ENCODE measurements at regions not wholly inside any gene's neighbourhood (a gene's known extent, or its start where the extent isn't known, plus 50 kb on each side); places are given as distances from the start of the nearest gene placed in this dataset.

- no peak for TF ChIP-seq SAP30 (IDR thresholded peaks at IDR 0.05; ENCODE audit: insufficient read depth, insufficient replicate concordance, low read length)
These were observed 379.1 kb downstream of the PSAT1 start (continued) for GRCh38 chr9:78676009-78676408.

- H3K23ac ChIP-seq (ENCODE audit: insufficient read length), result no peak overlapping the region
- TF ChIP-seq E2F6 (IDR thresholded peaks at IDR 0.05), result no peak
- TF ChIP-seq SAP30 (IDR thresholded peaks at IDR 0.05; ENCODE audit: insufficient read depth, insufficient replicate concordance, low read length), result no peak
- TF ChIP-seq SIN3A (conservative IDR thresholded peaks at IDR 0.05 in 1 of 2, IDR thresholded peaks at IDR 0.05 in 1 of 2; ENCODE audit: low read depth in 1 of 2, low read length in 2 of 2), result no peak
- no peak overlapping the region for H2BK15ac ChIP-seq (ENCODE audit: low read length)
- H2AK5ac ChIP-seq (ENCODE audit: low read depth, low read length), result no peak overlapping the region
- H4K8ac ChIP-seq (ENCODE audit: extremely low read depth, insufficient read depth, low read length), result no peak overlapping the region
- peaks cover 0 to 4% (median 0%) of the 10 kb centered on the region in 4 experiments; a peak in 1 of 7 replicates for H3K4me1 ChIP-seq (replicated peaks in 1 of 4; ENCODE audit: control insufficient read depth in 3 of 4, insufficient read depth in 4 of 4, low read length in 3 of 4)
- ChIA-PET POLR2A (ENCODE audit: partially characterized antibody) (no interaction called here), CTCF (ENCODE audit: partially characterized antibody) (no interaction called here)
- H3K79me1 ChIP-seq (ENCODE audit: low read depth, low read length), result no peaks in the 10 kb centered on the region
- H3K9ac ChIP-seq (replicated peaks in 1 of 4; ENCODE audit: extremely low read depth in 1 of 4, low read depth in 3 of 4, low read length in 3 of 4), result no peak overlapping the region
- H3K14ac ChIP-seq (ENCODE audit: insufficient read length), result no peak overlapping the region
- no peaks in the 10 kb centered on the region for H3K9me3 ChIP-seq (ENCODE audit: insufficient read depth in 2 of 2, low read depth in 1 of 2, low read length in 1 of 2)
- no peaks in the 10 kb centered on the region for H3K23me2 ChIP-seq (ENCODE audit: low read depth, low read length)
- no peak overlapping the region for H2AFZ ChIP-seq (ENCODE audit: low read length)
- H2BK120ac ChIP-seq (replicated peaks; ENCODE audit: low read depth, low read length), result no peak overlapping the region
- no peak overlapping the region for H3K27ac ChIP-seq (ENCODE audit: low read depth, low read length)
- no peaks in the 10 kb centered on the region for H3K36me3 ChIP-seq (ENCODE audit: control insufficient read depth in 2 of 4, insufficient read depth in 4 of 4, low read length in 3 of 4)
- H2BK5ac ChIP-seq (ENCODE audit: low read depth, low read length), result no peak overlapping the region
- no peak overlapping the region for H4K91ac ChIP-seq (replicated peaks; ENCODE audit: insufficient read length, low read length)
- H3K27me3 ChIP-seq (replicated peaks in 1 of 4; ENCODE audit: control insufficient read depth in 3 of 4, extremely low read depth in 1 of 4, insufficient read depth in 3 of 4, low read length in 3 of 4), result no peaks in the 10 kb centered on the region
- no peak overlapping the region for H2BK20ac ChIP-seq (ENCODE audit: low read length)
- no peak for FAIRE-seq
- H3K4me3 ChIP-seq (ENCODE audit: extremely low read depth in 1 of 4, insufficient read depth in 2 of 4, low read depth in 3 of 4, low read length in 4 of 4), result no peak overlapping the region
- H3K18ac ChIP-seq (ENCODE audit: extremely low read depth, low read length), result no peak overlapping the region
- H3K4me2 ChIP-seq (ENCODE audit: insufficient read depth in 1 of 2, low read depth in 2 of 2, low read length in 2 of 2), result no peak overlapping the region
- no peak overlapping the region for H3K4ac ChIP-seq (replicated peaks; ENCODE audit: insufficient read length, low read depth, low read length)
- no peaks in the 10 kb centered on the region for H3K79me2 ChIP-seq (ENCODE audit: control insufficient read depth in 1 of 2, insufficient read depth in 2 of 2, low read length in 2 of 2)
- H2BK12ac ChIP-seq (ENCODE audit: low read depth, low read length), result no peak overlapping the region
- H4K5ac ChIP-seq (ENCODE audit: insufficient read length, low read depth, low read length), result no peak overlapping the region
- no peak for DNase-seq (ENCODE audit: low read depth in 1 of 2, low spot score in 2 of 2)
- no peaks in the 10 kb centered on the region for H4K20me1 ChIP-seq (replicated peaks in 1 of 2; ENCODE audit: control insufficient read depth in 1 of 2, insufficient read depth in 2 of 2, low read length in 2 of 2)
- H3K56ac ChIP-seq (replicated peaks; ENCODE audit: insufficient read length, low read depth, low read length), result no peak overlapping the region
These were observed 379.7 kb downstream of the PSAT1 start for GRCh38 chr9:78676623-78677022.
